ENCODE measurements at regions not wholly inside any gene's neighbourhood (a gene's known extent, or its start where the extent isn't known, plus 50 kb on each side); places are given as distances from the start of the nearest gene placed in this dataset.
"Not testable (repeated sequence)": the region's sequence is repeated elsewhere in the genome, so short reads cannot be mapped to it uniquely, and the experiment has no call there.

GRCh38 chr11:15349413-15349812 lies 234.7 kb downstream of the INSC start:
- no peak for DNase-seq (ENCODE audit: unreplicated experiment)
- H3K27me3 Mint-ChIP-seq (ENCODE audit: insufficient read depth, unreplicated experiment), result peaks cover 32% of the 10 kb centered on the region
- H3K36me3 Mint-ChIP-seq (ENCODE audit: insufficient read depth, unreplicated experiment), result no peaks in the 10 kb centered on the region
- ChIA-PET POLR2A (no interaction called here), CTCF (no interaction called here)
- H3K4me1 Mint-ChIP-seq (ENCODE audit: insufficient read depth, unreplicated experiment), result peaks cover 4% of the 10 kb centered on the region
- H3K9me3 Mint-ChIP-seq (ENCODE audit: unreplicated experiment), result no peaks in the 10 kb centered on the region
- intact Hi-C loops (cut with micrococcal nuclease), result no loop called here
- BruUV-seq (replicated peaks), result no TSS peak
- H3K4me3 Mint-ChIP-seq (ENCODE audit: unreplicated experiment), result no peak overlapping the region
- TF ChIP-seq, protein P1, sequence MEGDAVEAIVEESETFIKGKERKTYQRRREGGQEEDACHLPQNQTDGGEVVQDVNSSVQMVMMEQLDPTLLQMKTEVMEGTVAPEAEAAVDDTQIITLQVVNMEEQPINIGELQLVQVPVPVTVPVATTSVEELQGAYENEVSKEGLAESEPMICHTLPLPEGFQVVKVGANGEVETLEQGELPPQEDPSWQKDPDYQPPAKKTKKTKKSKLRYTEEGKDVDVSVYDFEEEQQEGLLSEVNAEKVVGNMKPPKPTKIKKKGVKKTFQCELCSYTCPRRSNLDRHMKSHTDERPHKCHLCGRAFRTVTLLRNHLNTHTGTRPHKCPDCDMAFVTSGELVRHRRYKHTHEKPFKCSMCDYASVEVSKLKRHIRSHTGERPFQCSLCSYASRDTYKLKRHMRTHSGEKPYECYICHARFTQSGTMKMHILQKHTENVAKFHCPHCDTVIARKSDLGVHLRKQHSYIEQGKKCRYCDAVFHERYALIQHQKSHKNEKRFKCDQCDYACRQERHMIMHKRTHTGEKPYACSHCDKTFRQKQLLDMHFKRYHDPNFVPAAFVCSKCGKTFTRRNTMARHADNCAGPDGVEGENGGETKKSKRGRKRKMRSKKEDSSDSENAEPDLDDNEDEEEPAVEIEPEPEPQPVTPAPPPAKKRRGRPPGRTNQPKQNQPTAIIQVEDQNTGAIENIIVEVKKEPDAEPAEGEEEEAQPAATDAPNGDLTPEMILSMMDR (IDR thresholded peaks at IDR 0.05; ENCODE audit: unreplicated experiment), result no peak
- H3K27ac Mint-ChIP-seq (ENCODE audit: low read depth, unreplicated experiment), result no peak overlapping the region

DNA sequence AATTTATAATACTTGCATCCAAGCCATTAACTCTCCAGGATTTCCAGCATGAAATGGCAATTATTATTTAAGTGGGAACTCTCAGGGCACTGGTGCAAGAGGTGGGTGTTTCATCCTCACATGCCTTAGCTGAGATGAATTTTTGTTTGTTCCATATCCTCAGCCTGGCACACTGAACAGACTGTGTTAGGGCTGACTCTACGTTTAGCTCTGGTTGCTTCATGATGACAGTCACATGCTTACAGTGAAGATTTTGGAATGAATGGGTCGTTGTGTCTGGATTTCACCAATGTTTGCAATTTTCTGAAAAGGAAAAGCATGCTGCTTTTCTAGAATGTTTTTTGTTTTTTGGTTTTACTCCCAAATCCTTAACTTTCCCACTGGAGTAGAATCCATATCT lies 246.6 kb downstream of the INSC start:
- Mint-ChIP-seq H3K4me3 (ENCODE audit: unreplicated experiment) (no peak overlapping the region), H3K4me1 (ENCODE audit: insufficient read depth, unreplicated experiment) (no peaks in the 10 kb centered on the region), H3K9me3 (ENCODE audit: unreplicated experiment) (no peaks in the 10 kb centered on the region), H3K36me3 (ENCODE audit: insufficient read depth, unreplicated experiment) (no peaks in the 10 kb centered on the region), H3K27me3 (ENCODE audit: insufficient read depth, unreplicated experiment) (peaks cover 52% of the 10 kb centered on the region), H3K27ac (ENCODE audit: low read depth, unreplicated experiment) (no peak overlapping the region)
- intact Hi-C loops (cut with micrococcal nuclease), result no loop called here
- TF ChIP-seq, protein P1 (IDR thresholded peaks at IDR 0.05; ENCODE audit: unreplicated experiment), result no peak
- DNase-seq (ENCODE audit: unreplicated experiment), result no peak
- no TSS peak for BruUV-seq (replicated peaks)
- ChIA-PET CTCF (no interaction called here), POLR2A (no interaction called here)

- intact Hi-C loops (cut with micrococcal nuclease); POLR2A ChIA-PET; BruUV-seq (replicated peaks); H3K27ac Mint-ChIP-seq (ENCODE audit: low read depth, unreplicated experiment); H3K9me3 Mint-ChIP-seq (ENCODE audit: unreplicated experiment); H3K36me3 Mint-ChIP-seq (ENCODE audit: insufficient read depth, unreplicated experiment); DNase-seq (ENCODE audit: unreplicated experiment); H3K4me1 Mint-ChIP-seq (ENCODE audit: insufficient read depth, unreplicated experiment); H3K4me3 Mint-ChIP-seq (ENCODE audit: unreplicated experiment); CTCF ChIA-PET: not testable (repeated sequence)
- H3K27me3 Mint-ChIP-seq (ENCODE audit: insufficient read depth, unreplicated experiment), result peaks cover 62% of the 10 kb centered on the region
Measured at GRCh38 chr11:15365286-15365685, 250.6 kb downstream of the INSC start.

- no peak for DNase-seq (ENCODE audit: unreplicated experiment)
- ChIA-PET CTCF (no interaction called here), POLR2A (no interaction called here)
- no TSS peak for BruUV-seq (replicated peaks)
- Mint-ChIP-seq H3K4me3 (ENCODE audit: unreplicated experiment) (no peak overlapping the region), H3K4me1 (ENCODE audit: insufficient read depth, unreplicated experiment) (no peaks in the 10 kb centered on the region), H3K9me3 (ENCODE audit: unreplicated experiment) (no peaks in the 10 kb centered on the region), H3K36me3 (ENCODE audit: insufficient read depth, unreplicated experiment) (peaks cover 6% of the 10 kb centered on the region), H3K27me3 (ENCODE audit: insufficient read depth, unreplicated experiment) (peaks cover 66% of the 10 kb centered on the region), H3K27ac (ENCODE audit: low read depth, unreplicated experiment) (no peak overlapping the region)
- intact Hi-C loops (cut with micrococcal nuclease), result no loop called here
- TF ChIP-seq, protein P1 (IDR thresholded peaks at IDR 0.05; ENCODE audit: unreplicated experiment), result no peak
Measured at GRCh38 chr11:15367695-15368094, 253.0 kb downstream of the INSC start.

- TF ChIP-seq, protein P1 (IDR thresholded peaks at IDR 0.05; ENCODE audit: unreplicated experiment), result no peak
- intact Hi-C loops (cut with micrococcal nuclease), result no loop called here
- no peak overlapping the region for H3K4me3 Mint-ChIP-seq (ENCODE audit: unreplicated experiment)
- H3K36me3 Mint-ChIP-seq (ENCODE audit: insufficient read depth, unreplicated experiment), result peaks cover 7% of the 10 kb centered on the region
- POLR2A ChIA-PET, result no interaction called here
- CTCF ChIA-PET, result no interaction called here
- no peaks in the 10 kb centered on the region for H3K4me1 Mint-ChIP-seq (ENCODE audit: insufficient read depth, unreplicated experiment)
- no TSS peak for BruUV-seq (replicated peaks)
- peaks cover 53% of the 10 kb centered on the region for H3K27me3 Mint-ChIP-seq (ENCODE audit: insufficient read depth, unreplicated experiment)
- no peak for DNase-seq (ENCODE audit: unreplicated experiment)
- no peak overlapping the region for H3K27ac Mint-ChIP-seq (ENCODE audit: low read depth, unreplicated experiment)
- H3K9me3 Mint-ChIP-seq (ENCODE audit: unreplicated experiment), result peaks cover 3% of the 10 kb centered on the region
Measured at GRCh38 chr11:15370495-15371147, 255.9 kb downstream of the INSC start.
